Stimulated activated CD4-positive, alpha-beta T cell treated with anti-CD3 and anti-CD28 coated beads, Interleukin-15, amount 100 ng/mL, for 24 hours (primary cell): ENCODE measurements at regions not wholly inside any gene's neighbourhood (a gene's known extent, or its start where the extent isn't known, plus 50 kb on each side); places are given as distances from the start of the nearest gene placed in this dataset.
"Not testable (repeated sequence)": the region's sequence is repeated elsewhere in the genome, so short reads cannot be mapped to it uniquely, and the experiment has no call there.

ENCODE experiments used
- DNase-seq: peaks from one replicate; pipeline ENCODE4 v3.0.0-alpha.2; 2020

DNA sequence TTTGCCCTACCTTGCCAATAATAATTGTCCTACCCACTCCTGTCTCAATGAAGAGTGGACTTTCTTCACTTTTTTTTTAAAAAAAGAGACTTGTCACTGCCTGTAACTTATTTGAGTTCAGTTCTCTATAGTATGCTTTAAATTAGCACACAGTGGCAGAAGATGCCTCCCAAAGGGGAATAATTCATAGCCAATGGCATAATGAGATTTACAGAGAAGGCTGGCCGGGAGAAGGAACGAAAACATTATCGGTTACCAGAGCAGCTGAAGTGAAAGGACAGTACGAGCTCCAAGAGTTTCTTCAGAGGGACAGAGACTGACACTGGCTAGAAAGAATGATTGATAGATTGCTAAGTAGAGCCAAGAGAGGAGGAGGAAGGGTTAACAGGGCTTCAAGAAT is 356.3 kb downstream of the EMP1 start:
- no peak for DNase-seq

- no peak for DNase-seq
These were observed 350.8 kb downstream of the EMP1 start for GRCh38 chr12:13547283-13547682.

- DNase-seq: no peak
These were observed 349.7 kb downstream of the EMP1 start for GRCh38 chr12:13546231-13546630.

- no peak for DNase-seq
These were observed 342.5 kb downstream of the EMP1 start for GRCh38 chr12:13539051-13539450.

- no peak for DNase-seq
These were observed 341.6 kb downstream of the EMP1 start for GRCh38 chr12:13538136-13538535.

DNA sequence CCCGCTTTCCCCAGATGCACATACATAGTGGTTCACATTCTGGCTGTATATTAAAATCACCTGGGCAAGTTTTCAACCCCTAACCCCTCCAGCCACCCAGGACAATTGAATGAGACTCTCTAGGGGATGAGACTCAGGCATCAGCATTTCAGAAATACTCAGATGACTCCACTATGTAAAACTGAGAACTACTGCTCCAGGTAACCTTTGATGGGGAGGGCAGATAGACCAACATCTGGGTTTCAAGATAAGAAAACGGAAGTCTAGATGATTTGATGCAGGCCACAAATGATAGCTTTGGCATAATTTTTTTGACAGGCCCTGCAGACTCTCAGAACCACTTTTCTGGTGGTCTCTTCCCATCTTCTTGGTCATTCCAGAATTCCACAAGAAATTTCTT is 341.1 kb downstream of the EMP1 start:
- DNase-seq: no peak

- DNase-seq: peak; percentile 2
These were observed 339.8 kb downstream of the EMP1 start for GRCh38 chr12:13536219-13536910.

DNA sequence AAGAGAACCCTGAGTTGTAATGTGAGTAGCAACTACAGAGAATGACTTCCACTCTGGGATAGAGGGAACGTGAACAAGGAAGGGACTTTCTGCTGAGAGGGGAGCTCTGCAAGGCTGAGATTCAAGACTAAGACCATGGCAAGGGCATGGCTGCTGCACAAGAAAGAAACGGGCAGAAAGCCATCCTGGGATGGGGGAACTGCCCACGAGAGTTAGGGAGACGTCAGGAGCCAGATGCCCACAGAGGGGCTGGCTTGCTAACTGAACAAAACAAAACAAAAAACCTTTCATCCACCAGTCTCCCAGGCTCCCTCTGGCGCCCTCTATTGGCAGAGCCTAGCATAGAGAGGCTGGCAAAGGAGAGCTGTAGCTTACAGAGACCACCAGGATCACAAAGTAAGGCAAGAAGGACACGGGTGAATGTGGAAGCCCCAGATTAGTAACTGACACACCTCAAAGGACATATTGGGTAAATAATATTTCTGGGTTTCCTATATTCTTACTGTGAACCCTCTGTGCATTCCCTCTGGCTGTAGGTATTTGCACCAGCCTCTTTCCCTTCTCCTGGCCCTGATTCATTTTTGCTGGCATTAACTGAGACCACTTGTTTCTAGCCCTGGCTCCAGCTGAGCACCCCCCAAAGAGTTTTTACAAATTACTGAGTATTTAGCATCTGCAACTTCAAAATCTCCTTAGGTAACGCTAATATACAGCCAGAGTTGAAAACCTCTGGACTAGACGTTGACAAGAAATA is 338.3 kb downstream of the EMP1 start:
- peak; percentile 64 for DNase-seq

DNA sequence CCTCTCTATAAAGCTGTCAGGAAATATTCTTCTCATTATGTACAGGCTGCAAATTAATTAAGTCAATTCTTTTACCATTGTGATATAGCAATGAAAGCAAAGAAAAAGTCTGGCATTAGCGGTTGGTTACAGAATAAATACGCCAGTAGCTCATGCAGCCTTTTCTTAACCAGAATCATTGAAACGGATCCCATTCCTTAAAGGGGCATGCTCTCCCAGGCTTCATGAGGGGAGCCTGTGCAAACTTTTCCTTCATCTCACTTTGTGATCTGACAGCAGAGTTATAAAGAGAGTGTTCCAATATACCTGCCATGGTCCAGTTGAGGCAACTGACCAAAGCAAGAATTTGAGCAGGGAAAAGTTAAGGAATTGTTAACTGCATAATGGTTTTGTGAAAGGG is 337.7 kb downstream of the EMP1 start:
- no peak for DNase-seq

GRCh38 chr12:13530966-13531365 is 334.4 kb downstream of the EMP1 start:
- no peak for DNase-seq

- DNase-seq: not testable (repeated sequence)
These were observed 329.8 kb downstream of the EMP1 start for GRCh38 chr12:13526185-13526921.

GRCh38 chr12:13523536-13524307 is 327.2 kb downstream of the EMP1 start:
- DNase-seq: no peak

GRCh38 chr12:13518034-13518433 is 321.5 kb downstream of the EMP1 start:
- not testable (repeated sequence) for DNase-seq

DNA sequence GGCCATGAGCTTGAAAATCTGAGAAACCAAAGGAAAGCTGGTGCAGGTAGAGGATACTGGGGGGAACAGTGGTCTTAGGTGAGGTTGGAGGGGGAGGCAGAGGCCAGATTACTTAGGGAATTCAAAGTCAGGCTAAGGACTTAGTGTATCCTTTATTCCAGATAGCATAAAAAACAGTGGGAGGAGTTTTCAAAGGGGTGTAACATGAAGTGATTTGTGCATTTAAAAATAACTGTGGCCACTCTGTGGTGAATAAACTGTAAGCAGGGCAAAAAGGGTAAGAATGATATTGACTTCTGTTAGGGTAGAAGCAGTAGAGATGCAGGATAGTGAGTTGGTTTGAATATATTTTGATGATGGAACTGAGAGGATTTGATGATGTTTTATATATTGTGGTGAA is 313.2 kb downstream of the EMP1 start:
- no peak for DNase-seq

DNA sequence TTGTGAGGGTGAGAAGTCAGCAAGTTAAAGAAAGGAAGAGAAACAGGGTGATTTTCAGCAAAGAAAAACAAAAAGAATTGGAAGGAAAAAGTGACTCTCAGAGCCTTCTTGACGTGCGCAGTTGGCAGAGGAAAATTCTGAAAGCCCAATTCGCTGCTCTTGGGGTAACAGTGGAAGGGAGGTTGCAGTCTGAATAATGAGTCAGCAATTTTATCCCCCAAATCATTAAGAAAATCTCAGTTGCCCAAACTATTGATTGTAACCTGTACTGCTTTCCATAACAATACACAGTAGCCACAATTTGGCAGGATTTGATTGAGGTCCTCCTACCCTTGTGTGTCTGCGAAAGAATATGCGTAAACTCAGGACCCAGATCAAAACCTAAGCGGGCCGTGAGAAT is 309.1 kb downstream of the EMP1 start:
- no peak for DNase-seq

GRCh38 chr12:13505224-13505623 is 308.7 kb downstream of the EMP1 start:
- no peak for DNase-seq

DNA sequence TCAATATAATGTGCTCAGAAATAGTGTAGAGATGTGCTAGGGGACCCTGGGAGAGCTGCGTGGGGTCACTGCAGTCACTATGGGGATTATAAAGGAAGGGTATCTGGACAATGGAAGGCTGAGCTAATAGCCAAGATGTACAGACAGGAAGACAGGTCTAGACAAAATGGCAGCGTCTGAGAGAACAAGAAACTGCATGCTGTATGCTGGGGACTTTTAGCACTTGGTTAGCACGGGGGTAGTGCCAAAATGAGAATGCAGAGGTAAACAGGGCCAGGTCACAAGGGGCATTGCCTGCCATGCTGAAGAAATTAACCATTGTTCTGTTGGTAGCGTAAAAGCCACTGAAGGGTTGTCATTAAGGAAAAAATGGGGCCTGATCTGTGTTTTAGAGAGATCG is 308.2 kb downstream of the EMP1 start:
- DNase-seq: no peak

DNA sequence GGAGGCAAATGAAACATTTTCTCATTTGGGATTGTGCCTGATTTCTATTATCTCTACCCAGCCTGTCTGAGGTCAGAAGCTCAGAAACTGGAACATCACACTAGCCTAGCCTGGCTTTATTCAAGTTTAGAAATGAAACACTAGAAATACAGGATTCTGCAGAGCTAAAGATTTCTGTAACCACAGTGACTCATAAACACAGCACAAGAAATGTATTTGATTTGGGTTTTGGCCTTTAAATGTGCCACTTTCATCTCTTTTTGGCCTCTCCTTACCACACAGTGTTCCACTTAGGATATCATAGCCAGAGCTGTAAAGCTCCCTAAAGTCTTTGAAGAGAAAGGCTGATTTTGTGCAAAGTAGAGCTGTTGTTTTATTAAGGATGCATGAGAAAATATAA is 307.5 kb downstream of the EMP1 start:
- DNase-seq: no peak

DNA sequence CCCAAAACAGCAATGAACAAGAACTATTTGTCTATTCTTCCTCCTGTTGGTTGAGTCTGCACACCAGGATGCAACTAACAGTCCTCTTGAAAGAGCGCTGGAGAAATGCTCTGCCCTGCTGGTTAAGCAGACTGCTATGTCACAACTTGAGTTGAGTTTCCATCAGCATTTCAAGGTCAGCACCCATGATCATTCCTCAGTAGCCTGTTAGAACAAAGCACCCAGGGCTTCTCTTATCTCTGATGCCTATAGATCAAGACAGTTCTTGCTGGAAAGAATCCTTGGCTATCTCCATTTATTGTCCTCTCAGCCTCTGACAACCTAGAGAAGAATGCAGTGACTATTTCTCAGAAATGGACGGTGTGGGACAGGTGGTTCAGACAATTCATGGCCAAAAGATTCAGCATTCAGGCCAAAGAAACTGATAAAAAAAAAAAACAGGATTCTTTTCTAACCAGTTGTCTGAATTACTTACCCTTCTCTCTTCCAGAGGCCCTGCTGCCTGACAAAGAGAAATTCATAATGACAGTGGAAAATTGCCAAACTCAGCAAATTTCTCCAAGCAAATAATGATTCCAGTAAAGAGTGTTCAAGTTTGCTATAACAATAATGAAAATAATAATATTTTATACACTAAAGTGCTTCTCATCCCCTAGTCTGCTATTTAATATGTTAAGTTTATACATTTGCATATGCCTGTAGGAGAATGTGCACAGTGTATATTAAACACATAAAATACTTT is 306.7 kb downstream of the EMP1 start:
- DNase-seq: no peak

- no peak for DNase-seq
These were observed 302.5 kb downstream of the EMP1 start for GRCh38 chr12:13499008-13499407.

GRCh38 chr12:13496111-13496510 is 299.6 kb downstream of the EMP1 start:
- no peak for DNase-seq

DNA sequence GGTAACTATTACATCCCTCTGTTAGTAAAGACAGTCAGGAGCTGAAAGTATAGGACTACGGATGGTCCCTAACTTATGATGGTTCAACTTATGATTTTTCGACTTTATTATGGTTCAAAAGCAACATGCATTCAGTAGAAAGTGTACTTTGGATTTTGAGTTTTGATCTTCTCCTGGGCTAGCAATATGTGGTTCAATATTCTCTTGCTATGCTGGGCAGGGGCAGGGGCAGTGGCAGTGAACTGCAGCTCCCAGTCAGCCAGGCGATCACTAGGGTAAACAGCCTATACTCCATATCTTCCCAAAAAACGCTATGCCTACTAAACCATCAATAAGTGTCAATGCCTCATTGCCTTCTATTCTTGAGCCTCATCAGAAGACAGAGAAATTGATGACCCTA is 292.7 kb downstream of the EMP1 start:
- DNase-seq: no peak
